Erythroblast (primary cell): ENCODE measurements at regions not wholly inside any gene's neighbourhood (a gene's known extent, or its start where the extent isn't known, plus 50 kb on each side); places are given as distances from the start of the nearest gene placed in this dataset.
"Not testable (repeated sequence)": the region's sequence is repeated elsewhere in the genome, so short reads cannot be mapped to it uniquely, and the experiment has no call there.

Source experiments
- GATA1 ChIP-seq: IDR thresholded peaks from 2 replicates; pipeline ENCODE4 v1.6.1; 2011; ENCODE audit warnings: low read depth, mild to moderate bottlenecking, control low read depth, low read length, moderate library complexity
- POLR2A ChIP-seq: IDR thresholded peaks from 2 replicates; pipeline ENCODE4 v1.6.1; 2011; ENCODE audit warnings: mild to moderate bottlenecking, low read length

DNA sequence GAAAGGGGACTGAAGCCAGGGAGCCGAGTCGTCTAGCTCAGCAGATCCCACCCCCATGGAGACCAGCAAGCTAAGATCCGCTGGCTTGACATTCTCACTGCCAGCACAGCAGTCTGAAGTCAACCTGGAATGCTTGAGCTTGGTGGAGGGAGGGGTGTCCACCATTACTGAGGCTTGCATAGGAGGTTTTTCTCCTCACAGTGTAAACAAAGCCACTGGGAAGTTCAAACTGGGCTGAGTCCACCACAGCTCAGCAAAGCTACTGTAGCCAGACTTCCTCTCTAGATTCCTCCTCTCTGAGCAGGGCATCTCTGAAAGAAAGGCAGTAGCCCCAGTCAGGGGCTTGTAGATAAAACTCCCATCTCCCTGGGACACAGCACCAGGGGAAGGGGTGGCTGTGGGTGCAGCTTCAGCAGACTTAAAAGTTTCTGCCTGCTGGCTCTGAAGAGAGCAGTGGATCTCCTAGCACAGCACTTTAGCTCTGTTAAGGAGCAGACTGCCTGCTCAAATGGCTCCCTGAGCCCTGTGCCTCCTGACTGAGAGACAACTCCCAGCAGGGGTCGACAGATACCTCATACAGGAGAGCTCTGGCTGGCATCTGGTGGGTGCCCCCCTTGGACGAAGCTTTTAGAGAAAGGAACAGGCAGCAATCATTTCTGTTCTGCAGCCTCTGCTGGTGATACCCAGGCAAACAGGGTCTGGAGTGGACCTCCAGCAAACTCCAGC is 942.0 kb upstream of the ROBO1 start:
- TF ChIP-seq POLR2A, GATA1: not testable (repeated sequence)
